OCI-LY1 (cell line): ENCODE measurements at regions not wholly inside any gene's neighbourhood (a gene's known extent, or its start where the extent isn't known, plus 50 kb on each side); places are given as distances from the start of the nearest gene placed in this dataset.

Experiments
- CTCF ChIP-seq: fragments of 200-600 bp; sonication (generic), shearing (Covaris generic); IDR thresholded peaks from 2 replicates; pipeline ENCODE4 v1.5.1; 2017; ENCODE audit warnings: mild to moderate bottlenecking, antibody characterized with exemption, low read length, moderate library complexity, mixed read lengths
- EZH2 ChIP-seq: fragments of 200-600 bp; sonication (generic), shearing (Covaris generic); IDR thresholded peaks from 2 replicates; pipeline ENCODE4 v1.8.0; 2017; ENCODE audit warnings: borderline replicate concordance, mixed run types, mild to moderate bottlenecking, antibody characterized with exemption, low read length, moderate library complexity, mixed read lengths

GRCh38 chr2:238586931-238587775 is 160.4 kb downstream of the ASB1 start:
- no peak for TF ChIP-seq CTCF
- no peak for TF ChIP-seq EZH2
